ENCODE measurements at regions not wholly inside any gene's neighbourhood (a gene's known extent, or its start where the extent isn't known, plus 50 kb on each side); places are given as distances from the start of the nearest gene placed in this dataset.
A peak's percentile ranks its signal among the peaks of the same experiment; 100 is the strongest.

DNA sequence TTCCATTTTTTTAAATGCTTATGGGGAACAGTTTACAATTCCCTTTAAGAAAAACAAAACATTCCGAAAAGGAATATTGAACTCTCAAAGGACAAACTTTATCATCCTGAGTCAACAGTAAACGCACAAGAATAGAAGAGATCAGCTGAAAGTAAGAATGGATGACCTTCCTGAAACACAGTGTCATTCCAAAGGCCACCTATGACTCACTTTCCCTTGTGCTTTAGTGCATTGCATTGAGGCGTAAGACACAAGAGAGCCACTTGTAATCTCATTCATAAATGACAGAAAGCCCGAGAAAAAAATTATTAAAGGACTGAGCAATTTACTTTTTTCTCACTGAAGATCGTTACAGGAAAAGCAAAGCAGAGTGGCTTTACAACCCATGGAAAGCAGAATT lies 1062.4 kb upstream of the DIAPH2 start:
- no peaks in the 10 kb centered on the region for H3K36me3 ChIP-seq (ENCODE audit: control insufficient read depth in 4 of 4, insufficient read depth in 3 of 4, low read depth in 1 of 4, low read length in 3 of 4)
- no peaks in the 10 kb centered on the region for H3K9me3 ChIP-seq (ENCODE audit: control insufficient read depth in 4 of 4, low read length in 3 of 4)
- no peak overlapping the region for H3K9ac ChIP-seq (ENCODE audit: low read depth in 1 of 2, low read length in 2 of 2)
- H3K4me3 ChIP-seq (ENCODE audit: low read depth in 1 of 3, low read length in 3 of 3), result no peak overlapping the region
- no peak for TF ChIP-seq EGR1 (IDR thresholded peaks at IDR 0.05; ENCODE audit: low read depth in 2 of 2)
- no peak overlapping the region for H3K27ac ChIP-seq (ENCODE audit: low read depth in 1 of 2, low read length in 2 of 2)
- 59% methylated on average over 5 of the region's 5 CpGs for WGBS
- DNase-seq (ENCODE audit: low spot score), result no peak
- no peaks in the 10 kb centered on the region for H3K4me1 ChIP-seq (ENCODE audit: control insufficient read depth in 4 of 4, insufficient read depth in 4 of 4, low read length in 3 of 4)
- H3K27me3 ChIP-seq (ENCODE audit: control insufficient read depth in 4 of 4, insufficient read depth in 4 of 4, low read length in 3 of 4), result no peaks in the 10 kb centered on the region

GRCh38 chrX:95626748-95627147 lies 1057.9 kb upstream of the DIAPH2 start:
- Histone ChIP-seq H3K4me1 (ENCODE audit: control insufficient read depth in 4 of 4, insufficient read depth in 4 of 4, low read length in 3 of 4) (peaks cover 0 to 3% (median under 1%) of the 10 kb centered on the region in 4 donors), H3K9ac (ENCODE audit: low read depth in 1 of 2, low read length in 2 of 2) (no peak overlapping the region), H3K36me3 (ENCODE audit: control insufficient read depth in 4 of 4, insufficient read depth in 3 of 4, low read depth in 1 of 4, low read length in 3 of 4) (no peaks in the 10 kb centered on the region), H3K27me3 (ENCODE audit: control insufficient read depth in 4 of 4, insufficient read depth in 4 of 4, low read length in 3 of 4) (no peaks in the 10 kb centered on the region), H3K9me3 (ENCODE audit: control insufficient read depth in 4 of 4, low read length in 3 of 4) (no peaks in the 10 kb centered on the region), H3K27ac (ENCODE audit: low read depth in 1 of 2, low read length in 2 of 2) (no peak overlapping the region), H3K4me3 (ENCODE audit: low read depth in 1 of 3, low read length in 3 of 3) (no peak overlapping the region)
- no peak for DNase-seq (ENCODE audit: low spot score)
- WGBS, result 62% methylated on average over 1 of the region's 1 CpG
- TF ChIP-seq GABPA (IDR thresholded peaks at IDR 0.05 in 1 of 2, conservative IDR thresholded peaks at IDR 0.05 in 1 of 2), result no peak

- Histone ChIP-seq H3K27me3 (ENCODE audit: control insufficient read depth in 4 of 4, insufficient read depth in 4 of 4, low read length in 3 of 4) (no peaks in the 10 kb centered on the region), H3K27ac (ENCODE audit: low read depth in 1 of 2, low read length in 2 of 2) (peak overlapping the region in 1 of 2 donors; percentile 25), H3K36me3 (ENCODE audit: control insufficient read depth in 4 of 4, insufficient read depth in 3 of 4, low read depth in 1 of 4, low read length in 3 of 4) (no peaks in the 10 kb centered on the region), H3K4me1 (ENCODE audit: control insufficient read depth in 4 of 4, insufficient read depth in 4 of 4, low read length in 3 of 4) (peaks cover 0 to 3% (median under 1%) of the 10 kb centered on the region in 4 donors), H3K9ac (ENCODE audit: low read depth in 1 of 2, low read length in 2 of 2) (no peak overlapping the region), H3K9me3 (ENCODE audit: control insufficient read depth in 4 of 4, low read length in 3 of 4) (no peaks in the 10 kb centered on the region), H3K4me3 (ENCODE audit: low read depth in 1 of 3, low read length in 3 of 3) (no peak overlapping the region)
- no peak for DNase-seq (ENCODE audit: low spot score)
- 36% methylated on average over 1 of the region's 1 CpG for WGBS
- TF ChIP-seq, protein P1, sequence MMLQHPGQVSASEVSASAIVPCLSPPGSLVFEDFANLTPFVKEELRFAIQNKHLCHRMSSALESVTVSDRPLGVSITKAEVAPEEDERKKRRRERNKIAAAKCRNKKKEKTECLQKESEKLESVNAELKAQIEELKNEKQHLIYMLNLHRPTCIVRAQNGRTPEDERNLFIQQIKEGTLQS (IDR thresholded peaks at IDR 0.05), result peak; percentile 31
- TF ChIP-seq RAD21 (IDR thresholded peaks at IDR 0.05) (no peak), RXRA (IDR thresholded peaks at IDR 0.05) (no peak), JUND (IDR thresholded peaks at IDR 0.05) (peak; percentile 70 to 76), HNF4A (conservative IDR thresholded peaks at IDR 0.05) (peak in 1 of 2 donors; percentile 14)
- TF ChIP-seq, protein P2, sequence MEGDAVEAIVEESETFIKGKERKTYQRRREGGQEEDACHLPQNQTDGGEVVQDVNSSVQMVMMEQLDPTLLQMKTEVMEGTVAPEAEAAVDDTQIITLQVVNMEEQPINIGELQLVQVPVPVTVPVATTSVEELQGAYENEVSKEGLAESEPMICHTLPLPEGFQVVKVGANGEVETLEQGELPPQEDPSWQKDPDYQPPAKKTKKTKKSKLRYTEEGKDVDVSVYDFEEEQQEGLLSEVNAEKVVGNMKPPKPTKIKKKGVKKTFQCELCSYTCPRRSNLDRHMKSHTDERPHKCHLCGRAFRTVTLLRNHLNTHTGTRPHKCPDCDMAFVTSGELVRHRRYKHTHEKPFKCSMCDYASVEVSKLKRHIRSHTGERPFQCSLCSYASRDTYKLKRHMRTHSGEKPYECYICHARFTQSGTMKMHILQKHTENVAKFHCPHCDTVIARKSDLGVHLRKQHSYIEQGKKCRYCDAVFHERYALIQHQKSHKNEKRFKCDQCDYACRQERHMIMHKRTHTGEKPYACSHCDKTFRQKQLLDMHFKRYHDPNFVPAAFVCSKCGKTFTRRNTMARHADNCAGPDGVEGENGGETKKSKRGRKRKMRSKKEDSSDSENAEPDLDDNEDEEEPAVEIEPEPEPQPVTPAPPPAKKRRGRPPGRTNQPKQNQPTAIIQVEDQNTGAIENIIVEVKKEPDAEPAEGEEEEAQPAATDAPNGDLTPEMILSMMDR (IDR thresholded peaks at IDR 0.05; ENCODE audit: low read depth, low read length, missing input control), result no peak
Observed at GRCh38 chrX:95628796-95629195, 1055.8 kb upstream of the DIAPH2 start.

DNA sequence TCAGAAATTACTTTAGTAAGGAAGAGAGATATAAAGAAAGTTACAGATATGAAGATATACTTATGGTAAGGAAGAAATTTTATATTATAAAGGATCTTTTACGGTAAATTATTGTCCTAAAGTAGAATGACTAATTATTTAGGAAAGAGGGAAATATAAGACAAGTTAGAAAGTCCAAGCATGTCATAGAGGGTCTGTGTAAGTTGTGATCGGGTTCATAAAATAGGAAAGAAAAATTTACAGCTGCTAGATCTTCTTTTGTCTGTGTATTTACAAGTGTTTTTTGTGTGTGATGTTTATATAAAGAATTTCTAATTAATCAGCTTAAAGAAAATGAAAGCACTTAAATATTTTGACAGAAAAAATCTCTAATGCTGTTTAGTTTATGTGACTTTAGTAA lies 1054.9 kb upstream of the DIAPH2 start:
- no peaks in the 10 kb centered on the region for H3K36me3 ChIP-seq (ENCODE audit: control insufficient read depth in 4 of 4, insufficient read depth in 3 of 4, low read depth in 1 of 4, low read length in 3 of 4)
- peaks cover 0 to 3% (median under 1%) of the 10 kb centered on the region in 4 donors for H3K4me1 ChIP-seq (ENCODE audit: control insufficient read depth in 4 of 4, insufficient read depth in 4 of 4, low read length in 3 of 4)
- no peaks in the 10 kb centered on the region for H3K27me3 ChIP-seq (ENCODE audit: control insufficient read depth in 4 of 4, insufficient read depth in 4 of 4, low read length in 3 of 4)
- no peak for DNase-seq (ENCODE audit: low spot score)
- H3K9ac ChIP-seq (ENCODE audit: low read depth in 1 of 2, low read length in 2 of 2), result no peak overlapping the region
- H3K4me3 ChIP-seq (ENCODE audit: low read depth in 1 of 3, low read length in 3 of 3), result no peak overlapping the region
- WGBS, result 73% methylated on average over 2 of the region's 2 CpGs
- no peaks in the 10 kb centered on the region for H3K9me3 ChIP-seq (ENCODE audit: control insufficient read depth in 4 of 4, low read length in 3 of 4)
- H3K27ac ChIP-seq (ENCODE audit: low read depth in 1 of 2, low read length in 2 of 2), result no peak overlapping the region
- TF ChIP-seq, protein P2 (IDR thresholded peaks at IDR 0.05; ENCODE audit: low read depth, low read length, missing input control), result no peak
- TF ChIP-seq JUND (IDR thresholded peaks at IDR 0.05), result no peak
